ENCODE measurements at regions not wholly inside any gene's neighbourhood (a gene's known extent, or its start where the extent isn't known, plus 50 kb on each side); places are given as distances from the start of the nearest gene placed in this dataset.

- no peak for DNase-seq (ENCODE audit: low read depth, low spot score)
Observed at GRCh38 chr12:98343002-98343567, 172.3 kb upstream of the TMPO start.

DNA sequence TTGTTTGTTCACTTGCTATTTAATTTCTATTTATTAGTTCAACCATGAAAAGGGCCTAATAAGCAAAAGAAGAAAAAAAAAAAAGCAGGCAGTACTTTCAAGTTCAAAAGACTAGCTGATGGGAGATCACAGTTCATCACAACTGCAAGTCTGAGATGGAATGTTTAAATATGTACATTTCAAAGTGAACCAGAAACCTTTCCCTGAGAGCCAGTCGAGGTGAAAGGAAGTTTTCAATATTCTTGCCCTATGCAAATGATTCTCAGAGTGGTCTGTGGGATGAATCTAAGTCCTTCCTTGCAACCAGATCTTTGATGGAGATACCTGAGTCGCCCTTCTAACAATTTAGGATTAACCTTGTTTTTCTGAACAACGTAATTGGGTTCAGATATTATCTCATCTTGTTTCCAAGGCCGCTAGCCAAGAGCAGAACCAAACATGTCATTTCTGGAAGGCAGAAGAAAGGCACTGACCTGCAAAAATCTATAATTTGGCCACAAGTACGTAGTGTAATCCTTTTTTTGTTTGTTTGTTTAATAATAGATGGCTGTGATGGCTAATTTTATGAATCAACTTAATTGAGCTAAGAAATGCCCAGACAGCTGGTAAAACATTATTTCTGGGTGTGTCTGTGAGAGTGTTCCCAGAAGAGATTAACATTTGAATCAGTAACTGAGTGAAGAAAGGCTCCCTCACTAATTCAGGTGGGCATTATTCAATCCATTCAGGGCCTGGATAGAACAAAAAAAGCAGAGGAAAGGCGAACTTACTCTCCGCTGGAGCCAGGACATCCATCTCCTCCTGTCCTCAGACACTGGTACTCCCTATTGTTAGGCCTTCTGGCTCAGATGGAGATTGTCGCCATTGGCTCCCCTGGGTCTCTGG is 171.1 kb upstream of the TMPO start:
- no peak for DNase-seq (ENCODE audit: low read depth, low spot score)

GRCh38 chr12:98345308-98345876 is 170.0 kb upstream of the TMPO start:
- no peak for DNase-seq (ENCODE audit: low read depth, low spot score)

DNA sequence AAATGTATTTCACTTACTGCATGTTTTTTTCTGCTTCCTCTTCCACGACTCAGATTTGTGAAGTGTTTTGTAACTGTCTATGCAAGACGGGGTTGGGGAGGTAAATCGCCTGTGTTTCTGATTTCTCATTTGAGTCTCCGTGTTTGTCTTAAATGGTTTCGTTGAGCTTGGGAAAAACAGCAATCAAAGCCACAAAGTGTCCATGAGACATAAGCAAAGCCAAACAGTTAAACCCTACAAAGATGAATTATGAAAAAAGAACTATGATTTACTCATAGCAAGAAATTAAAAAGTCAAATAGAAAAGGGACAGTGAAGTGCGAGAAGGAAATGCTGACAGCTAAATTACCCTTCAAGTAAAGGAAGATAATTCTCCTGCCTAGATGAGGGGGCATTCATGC is 164.3 kb upstream of the TMPO start:
- no peak for DNase-seq (ENCODE audit: low read depth, low spot score)

DNA sequence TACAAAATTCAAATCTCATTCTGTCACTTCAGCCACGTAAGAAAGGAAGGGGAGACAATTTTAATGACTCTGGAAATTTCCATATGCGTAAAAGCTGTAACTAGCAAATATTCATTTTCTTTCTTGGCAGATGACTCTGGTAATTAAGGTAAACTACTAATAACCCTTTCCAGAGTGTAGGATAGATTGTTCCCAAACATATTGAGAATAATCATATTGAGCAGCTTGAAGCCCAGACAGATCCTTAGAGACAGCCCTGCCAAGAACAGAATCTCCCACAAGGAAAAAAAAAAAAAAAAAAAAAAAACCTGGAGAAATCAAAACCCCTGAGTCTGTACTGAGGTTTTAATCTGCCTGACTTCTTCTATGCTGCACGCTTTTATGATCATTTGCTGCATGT is 163.6 kb upstream of the TMPO start:
- no peak for DNase-seq (ENCODE audit: low read depth, low spot score)

GRCh38 chr12:98352218-98352811 is 163.1 kb upstream of the TMPO start:
- no peak for DNase-seq (ENCODE audit: low read depth, low spot score)

- DNase-seq (ENCODE audit: low read depth, low spot score): no peak
Observed at GRCh38 chr12:98352835-98353234, 162.6 kb upstream of the TMPO start.

GRCh38 chr12:98354520-98355035 is 160.8 kb upstream of the TMPO start:
- no peak for DNase-seq (ENCODE audit: low read depth, low spot score)

DNA sequence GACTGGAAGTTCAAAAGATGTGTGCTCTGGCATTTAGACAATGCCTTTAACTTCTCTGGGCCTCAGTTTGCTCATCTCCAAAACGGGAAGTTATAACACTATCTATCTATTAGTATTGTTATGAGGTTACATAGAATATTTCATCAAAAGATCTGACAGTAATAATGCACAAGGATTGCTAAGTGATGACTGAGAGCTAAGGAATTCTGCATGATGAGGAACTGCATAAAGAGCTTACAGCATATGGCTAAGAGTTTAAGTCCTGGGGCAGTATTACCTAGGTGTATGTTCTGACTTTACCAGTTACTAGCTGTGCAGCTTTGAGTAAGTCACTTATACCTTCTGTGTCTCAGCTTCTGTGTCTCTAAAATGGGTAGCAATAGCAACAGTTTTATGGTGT is 160.1 kb upstream of the TMPO start:
- no peak for DNase-seq (ENCODE audit: low read depth, low spot score)

GRCh38 chr12:98355933-98356332 is 159.5 kb upstream of the TMPO start:
- DNase-seq (ENCODE audit: low read depth, low spot score): no peak

- no peak for DNase-seq (ENCODE audit: low read depth, low spot score)
Observed at GRCh38 chr12:98358144-98358543, 157.2 kb upstream of the TMPO start.

DNA sequence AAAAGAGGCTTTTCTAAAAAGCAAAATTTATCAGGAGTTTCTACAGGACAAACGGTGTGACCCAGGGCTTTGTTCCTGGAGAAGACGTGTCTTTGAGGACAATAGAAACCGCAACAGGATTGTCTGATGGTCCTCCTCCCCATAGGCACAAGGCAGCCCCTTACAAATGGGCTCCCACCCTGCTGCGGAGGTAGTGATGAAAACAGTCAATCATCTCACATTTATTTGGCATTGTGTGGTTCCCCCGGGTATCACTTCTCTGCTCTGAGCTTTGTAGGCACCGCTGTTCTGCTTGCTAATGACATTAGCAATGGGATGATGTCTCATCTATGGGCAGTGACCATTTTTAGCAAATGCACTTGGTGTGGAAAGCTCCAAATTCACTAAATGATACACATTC is 155.5 kb upstream of the TMPO start:
- no peak for DNase-seq (ENCODE audit: low read depth, low spot score)

DNA sequence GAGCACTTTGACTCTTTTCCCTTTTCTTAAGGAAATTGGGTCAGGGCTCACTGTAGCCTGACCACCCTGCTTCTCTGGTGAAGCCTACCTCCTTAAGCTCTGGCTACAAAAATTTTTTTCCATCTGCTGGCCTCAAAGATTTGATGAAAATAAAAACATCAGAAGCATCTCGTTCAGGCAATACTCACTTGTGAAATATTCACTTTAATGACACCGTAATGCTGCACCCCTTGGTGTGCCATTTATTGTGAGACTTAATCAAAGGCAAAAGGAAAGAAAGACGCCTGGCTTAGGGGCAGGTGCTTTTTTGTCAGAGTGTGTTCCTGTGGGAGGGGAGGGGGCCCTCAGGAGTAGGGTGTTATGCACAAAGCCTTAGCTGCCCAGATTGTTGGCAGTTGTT is 155.0 kb upstream of the TMPO start:
- no peak for DNase-seq (ENCODE audit: low read depth, low spot score)

- no peak for DNase-seq (ENCODE audit: low read depth, low spot score)
Observed at GRCh38 chr12:98369581-98369980, 145.8 kb upstream of the TMPO start.

GRCh38 chr12:98370976-98371375 is 144.4 kb upstream of the TMPO start:
- DNase-seq (ENCODE audit: low read depth, low spot score): no peak

GRCh38 chr12:98371419-98371818 is 144.0 kb upstream of the TMPO start:
- no peak for DNase-seq (ENCODE audit: low read depth, low spot score)

- DNase-seq (ENCODE audit: low read depth, low spot score): no peak
Observed at GRCh38 chr12:98372340-98373024, 142.9 kb upstream of the TMPO start.

GRCh38 chr12:98373025-98373554 is 142.3 kb upstream of the TMPO start:
- DNase-seq (ENCODE audit: low read depth, low spot score): no peak

DNA sequence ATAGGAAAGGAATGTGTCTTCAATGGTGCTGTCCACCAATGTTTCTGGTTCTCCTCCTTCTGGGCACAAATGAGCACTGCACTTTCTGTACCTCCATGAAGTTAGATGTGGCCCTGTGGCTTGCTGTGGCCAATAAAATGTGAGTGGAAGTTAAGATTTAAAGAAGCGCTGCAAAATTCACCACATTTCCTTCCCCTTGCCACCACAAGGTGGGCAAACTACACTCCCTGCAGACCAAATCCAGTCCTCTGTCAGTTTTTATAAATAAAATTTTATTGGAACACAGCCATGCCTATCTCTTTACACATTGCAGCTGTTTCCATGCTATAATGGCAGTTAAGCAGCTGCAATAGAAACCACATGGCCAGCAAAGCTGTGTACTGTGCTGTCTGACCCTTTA is 141.4 kb upstream of the TMPO start:
- DNase-seq (ENCODE audit: low read depth, low spot score): no peak

DNA sequence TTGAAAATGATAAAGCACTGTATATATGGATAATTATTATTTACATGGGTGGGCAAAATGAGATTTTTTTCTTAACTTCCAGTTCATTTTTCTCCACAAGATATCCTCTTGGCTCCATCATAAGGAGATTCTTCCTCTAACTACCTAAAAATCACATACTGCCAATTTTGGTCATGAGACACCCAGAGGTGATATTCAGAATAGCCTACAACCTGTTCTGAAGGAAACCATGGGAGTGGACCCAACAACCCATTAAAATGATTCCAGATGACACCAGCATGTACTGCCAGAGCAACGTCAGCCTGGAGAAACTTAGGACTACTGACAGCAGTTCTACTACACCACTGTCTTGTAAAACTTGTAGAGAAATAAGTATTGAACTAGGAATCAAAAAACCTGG is 136.3 kb upstream of the TMPO start:
- no peak for DNase-seq (ENCODE audit: low read depth, low spot score)

GRCh38 chr12:98385641-98386040 is 129.7 kb upstream of the TMPO start:
- no peak for DNase-seq (ENCODE audit: low read depth, low spot score)

DNA sequence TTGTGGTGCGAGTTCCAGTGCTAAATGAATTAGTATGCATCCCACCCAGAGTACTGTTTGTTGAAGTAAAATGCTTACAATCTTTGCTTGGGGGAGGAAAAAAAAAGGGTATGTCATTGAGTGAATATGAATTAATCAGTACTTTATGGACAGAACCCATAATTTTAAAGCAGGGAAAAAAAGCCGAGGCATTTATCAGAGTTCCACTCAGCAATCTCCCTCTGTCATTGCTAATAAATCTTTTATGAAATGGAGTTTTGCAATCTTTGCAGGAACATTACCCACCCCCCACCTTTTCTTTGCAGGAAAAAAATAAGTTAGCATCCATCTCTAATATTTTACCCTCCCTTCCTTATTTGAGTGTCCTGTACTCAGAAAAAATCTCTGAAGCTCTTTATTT is 127.9 kb upstream of the TMPO start:
- no peak for DNase-seq (ENCODE audit: low read depth, low spot score)

All from activated naive CD8-positive, alpha-beta T cell treated with anti-CD3 and anti-CD28 coated beads, Interleukin-2, amount 50 U/mL, for 16 hours (primary cell).